IMR-90 (cell line): ENCODE measurements at regions not wholly inside any gene's neighbourhood (a gene's known extent, or its start where the extent isn't known, plus 50 kb on each side); places are given as distances from the start of the nearest gene placed in this dataset.

Experiments
- ATAC-seq: fragments of 200-7000 bp; cut with Tn5 transposase; 2 replicates; pipeline ENCODE4 v1.9.1; 2020; ENCODE audit warnings: low read depth, mild to moderate bottlenecking, moderate library complexity
- BruUV-seq: library from RNA; stranded (reverse); fragments of 400-500 nt; replicated peaks from 2 replicates; lab custom pipeline; 2021; lab: Mats Ljungman, UMichigan
- CTCF ChIA-PET: fragments of 300-600 bp; formaldehyde crosslinking; extraction: SDS; loops from one replicate; lab custom pipeline; 2021; ENCODE audit warnings: antibody characterized with exemption; lab: Yijun Ruan, JAX
- POLR2A ChIA-PET: fragments of 300-600 bp; sonication (Branson Sonifier 250); formaldehyde crosslinking; loops from one replicate; lab custom pipeline; 2022; ENCODE audit warnings: antibody characterized with exemption; ENCODE audit not compliant: unreplicated experiment; lab: Charles Lee
- DNase-seq: peaks from one replicate; pipeline ENCODE4 v3.0.0; 2013
- H2AFZ ChIP-seq: replicated peaks from 2 replicates; pipeline ENCODE3; 2013; ENCODE audit warnings: low read length, mild to moderate bottlenecking; ENCODE audit not compliant: poor library complexity
- H2AK5ac ChIP-seq: 2 replicates; pipeline ENCODE4 v1.6.1; 2013; ENCODE audit warnings: low read depth, low read length, inconsistent platforms
- H2AK9ac ChIP-seq: replicated peaks from 2 replicates; pipeline ENCODE3; 2013; ENCODE audit warnings: mild to moderate bottlenecking, low read depth, low read length, moderate library complexity; ENCODE audit not compliant: poor library complexity
- H2BK120ac ChIP-seq: 2 replicates; pipeline ENCODE4 v1.6.1; 2013; ENCODE audit warnings: low read depth, low read length, inconsistent platforms
- H2BK15ac ChIP-seq: 3 replicates; pipeline ENCODE4 v1.6.1; 2013; ENCODE audit warnings: low read depth, low read length, inconsistent platforms
- H2BK20ac ChIP-seq: 2 replicates; pipeline ENCODE4 v1.6.1; 2013; ENCODE audit warnings: low read depth, mild to moderate bottlenecking, inconsistent platforms, low read length, moderate library complexity
- H2BK5ac ChIP-seq: 2 replicates; pipeline ENCODE4 v1.6.1; 2013; ENCODE audit warnings: mild to moderate bottlenecking, low read depth, low read length, inconsistent platforms; ENCODE audit not compliant: poor library complexity, severe bottlenecking
- H3K14ac ChIP-seq: replicated peaks from 2 replicates; pipeline ENCODE4 v1.6.1; 2013; ENCODE audit warnings: low read depth, low read length, inconsistent platforms
- H3K18ac ChIP-seq: 2 replicates; pipeline ENCODE4 v1.6.1; 2013; ENCODE audit warnings: low read depth, low read length, control low read depth
- H3K23ac ChIP-seq: 2 replicates; pipeline ENCODE4 v1.6.1; 2013; ENCODE audit warnings: low read depth, low read length, inconsistent platforms
- H3K27ac ChIP-seq: 2 replicates; pipeline ENCODE4 v1.5.1; 2013; ENCODE audit warnings: mild to moderate bottlenecking, control low read depth, low read length; ENCODE audit not compliant: insufficient read depth
- H3K27me3 ChIP-seq: 2 replicates; pipeline ENCODE4 v1.6.1; 2013; ENCODE audit warnings: low read length; ENCODE audit not compliant: control insufficient read depth, insufficient read depth
- H3K36me3 ChIP-seq: 2 replicates; pipeline ENCODE4 v1.6.1; 2013; ENCODE audit warnings: low read length, mixed read lengths; ENCODE audit not compliant: control insufficient read depth, insufficient read depth
- H3K4ac ChIP-seq: 2 replicates; pipeline ENCODE4 v1.6.1; 2013; ENCODE audit warnings: low read depth, low read length, inconsistent platforms
- H3K4me1 ChIP-seq: 2 replicates; pipeline ENCODE4 v1.6.1; 2013; ENCODE audit warnings: low read length, mixed read lengths; ENCODE audit not compliant: control insufficient read depth, insufficient read depth
- H3K4me2 ChIP-seq: 2 replicates; pipeline ENCODE4 v1.6.1; 2013; ENCODE audit warnings: low read depth, mild to moderate bottlenecking, control low read depth, low read length, moderate library complexity
- H3K4me3 ChIP-seq: 2 replicates; pipeline ENCODE4 v1.5.1; 2013; ENCODE audit warnings: low read depth, mild to moderate bottlenecking, control low read depth, low read length, moderate library complexity; ENCODE audit not compliant: insufficient read depth
- H3K56ac ChIP-seq: 2 replicates; pipeline ENCODE4 v1.6.1; 2013; ENCODE audit warnings: low read length, inconsistent platforms; ENCODE audit not compliant: insufficient read depth; ENCODE audit errors: extremely low read depth
- H3K79me1 ChIP-seq, 2 experiments: 2 replicates each; pipeline ENCODE4 v1.6.1; 2013; ENCODE audit warnings: low read length in 2 of 2, inconsistent platforms in 1 of 2, low read depth in 1 of 2
- H3K9ac ChIP-seq: 2 replicates; pipeline ENCODE4 v1.6.1; 2013; ENCODE audit warnings: low read depth, low read length, control low read depth
- H3K9me1 ChIP-seq: 2 replicates; pipeline ENCODE4 v1.6.1; 2013; ENCODE audit warnings: low read length, inconsistent platforms; ENCODE audit not compliant: insufficient read depth
- H3K9me3 ChIP-seq: 2 replicates; pipeline ENCODE4 v1.6.1; 2013; ENCODE audit warnings: low read length; ENCODE audit not compliant: control insufficient read depth, insufficient read depth
- H4K20me1 ChIP-seq: 2 replicates; pipeline ENCODE4 v1.6.1; 2013; ENCODE audit warnings: low read length, inconsistent platforms; ENCODE audit not compliant: insufficient read depth
- H4K5ac ChIP-seq: 2 replicates; pipeline ENCODE4 v1.6.1; 2013; ENCODE audit warnings: mild to moderate bottlenecking, low read depth, low read length, control low read depth
- H4K8ac ChIP-seq, 2 experiments: 2 replicates each; pipeline ENCODE4 v1.6.1; 2013; ENCODE audit warnings: low read depth in 2 of 2, low read length in 2 of 2, control low read depth in 1 of 2, inconsistent platforms in 1 of 2
- H4K91ac ChIP-seq: 2 replicates; pipeline ENCODE4 v1.6.1; 2013; ENCODE audit warnings: low read depth, low read length, inconsistent platforms; ENCODE audit not compliant: insufficient read depth
- BHLHE40 ChIP-seq: fragments of 150-350 bp; IDR thresholded peaks from 2 replicates; pipeline ENCODE4 v1.6.1; 2016; ENCODE audit warnings: mild to moderate bottlenecking, low read depth, low read length
- CEBPB ChIP-seq: IDR thresholded peaks from 2 replicates; pipeline ENCODE4 v1.6.1; 2012; ENCODE audit warnings: low read depth, low read length, improper control_type of control experiment
- CHD1 ChIP-seq: IDR thresholded peaks from 2 replicates; pipeline ENCODE4 v1.6.1; 2012; ENCODE audit warnings: low read depth, low read length, improper control_type of control experiment
- ELK1 ChIP-seq: fragments of 150-350 bp; IDR thresholded peaks from 2 replicates; pipeline ENCODE4 v1.6.1; 2016; ENCODE audit warnings: low read depth, mild to moderate bottlenecking, low read length, moderate library complexity, borderline replicate concordance
- FOS ChIP-seq: fragments of 150-350 bp; IDR thresholded peaks from 2 replicates; pipeline ENCODE4 v1.6.1; 2016; ENCODE audit warnings: low read depth, low read length
- MAFK ChIP-seq: IDR thresholded peaks from 2 replicates; pipeline ENCODE4 v1.6.1; 2012; ENCODE audit warnings: low read depth, low read length, improper control_type of control experiment
- MAZ ChIP-seq: IDR thresholded peaks from 2 replicates; pipeline ENCODE4 v1.6.1; 2012; ENCODE audit warnings: low read depth, mild to moderate bottlenecking, low read length, improper control_type of control experiment, moderate library complexity, borderline replicate concordance
- MXI1 ChIP-seq: IDR thresholded peaks from 2 replicates; pipeline ENCODE4 v1.6.1; 2012; ENCODE audit warnings: low read depth, mild to moderate bottlenecking, low read length, moderate library complexity, borderline replicate concordance
- NFE2L2 ChIP-seq: fragments of 150-350 bp; IDR thresholded peaks from 2 replicates; pipeline ENCODE4 v1.6.1; 2016; ENCODE audit warnings: low read depth, mild to moderate bottlenecking, low read length
- POLR2A ChIP-seq: IDR thresholded peaks from 2 replicates; pipeline ENCODE4 v1.6.1; 2012; ENCODE audit warnings: mild to moderate bottlenecking, low read depth, low read length
- RAD21 ChIP-seq: IDR thresholded peaks from 2 replicates; pipeline ENCODE4 v1.6.1; 2012; ENCODE audit warnings: low read length, improper control_type of control experiment
- RCOR1 ChIP-seq: IDR thresholded peaks from 2 replicates; pipeline ENCODE4 v1.6.1; 2012; ENCODE audit warnings: mild to moderate bottlenecking, low read length, improper control_type of control experiment; ENCODE audit not compliant: insufficient replicate concordance
- RFX5 ChIP-seq: IDR thresholded peaks from 2 replicates; pipeline ENCODE4 v1.8.0; 2012; ENCODE audit warnings: low read depth, mild to moderate bottlenecking, low read length, moderate library complexity
- SMC3 ChIP-seq: fragments of 150-350 bp; IDR thresholded peaks from 2 replicates; pipeline ENCODE4 v1.6.1; 2016; ENCODE audit warnings: low read depth, mild to moderate bottlenecking, antibody characterized with exemption, low read length, moderate library complexity
- USF2 ChIP-seq: fragments of 150-350 bp; IDR thresholded peaks from 2 replicates; pipeline ENCODE4 v1.6.1; 2017; ENCODE audit warnings: mild to moderate bottlenecking, antibody characterized with exemption, low read length, low read depth
- WGBS, 2 experiments: methylation state at CpG; one replicate each; pipeline versions ENCODE4 v1.1.5 to v1.1.7; 2013; ENCODE audit warnings: missing lambda C conversion rate in 2 of 2; ENCODE audit not compliant: insufficient read length in 1 of 2; ENCODE audit errors: extremely low coverage in 2 of 2; 5-methylcytosine and 5-hydroxymethylcytosine counted together
- dilution Hi-C: fragments of 300-500 bp; cut with HindIII; formaldehyde crosslinking; loops from one replicate; pipeline ENCODE4 v1.14.3; 2018; ENCODE audit warnings: low sequenced_read_pairs; ENCODE audit not compliant: unreplicated experiment
- in situ Hi-C: fragments of 300-500 bp; cut with MboI; formaldehyde crosslinking; loops from 3 replicates; pipeline ENCODE4 v1.14.3; 2019; ENCODE audit warnings: low sequenced_read_pairs, inconsistent platforms, mixed read lengths
- intact Hi-C: fragments of 100-400 bp; cut with micrococcal nuclease; formaldehyde crosslinking; loops from 2 replicates; pipeline ENCODE4 v1.10.0; 2022
- TF ChIP-seq, protein P1 (sequence below): conservative IDR thresholded peaks from 2 replicates; pipeline ENCODE4 v1.5.1; 2012; ENCODE audit warnings: mild to moderate bottlenecking, low read depth, low read length, improper control_type of control experiment

DNA sequence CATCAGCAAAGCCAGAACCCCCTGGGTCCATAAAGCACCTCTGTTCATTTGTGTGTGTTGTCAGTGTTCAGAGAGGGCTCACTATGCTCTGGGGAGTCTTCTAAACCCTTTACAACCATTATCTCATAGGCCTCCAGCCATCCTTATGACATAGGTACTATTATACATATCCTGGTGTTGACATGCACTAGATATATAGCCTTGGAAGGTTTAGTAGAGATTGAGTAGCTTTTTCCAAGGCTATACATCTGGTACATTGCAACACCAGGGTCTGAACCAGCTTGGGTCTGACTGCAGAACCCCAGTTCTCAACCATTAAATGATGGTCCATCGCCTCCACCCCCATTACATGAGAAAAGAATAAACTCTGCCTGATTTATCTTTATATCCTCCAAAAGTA is 253.6 kb upstream of the MKLN1 start:
- no CpG with 5 or more reads among the region's 1 CpG for WGBS, 2 experiments
- peaks cover 34% of the 10 kb centered on the region for H4K20me1 ChIP-seq
- H3K9me3 ChIP-seq: no peaks in the 10 kb centered on the region
- no peak overlapping the region for H3K4me3 ChIP-seq
- no peak overlapping the region for H4K5ac ChIP-seq
- peaks cover 4% of the 10 kb centered on the region for H3K9me1 ChIP-seq
- no peak overlapping the region for H3K4me2 ChIP-seq
- ChIA-PET POLR2A (no interaction called here), CTCF (interaction anchor here (0.5 kb wide), 1 partner anchor 380 kb away, joined by 3 read pairs; no protein-coding TSS in a partner anchor)
- in situ Hi-C loops: loop anchor here (10.0 kb wide), 1 partner anchor 351 kb away; no protein-coding TSS in a partner anchor
- no peak overlapping the region for H2BK120ac ChIP-seq
- no peak overlapping the region for H2BK15ac ChIP-seq
- peaks cover 11 to 62% of the 10 kb centered on the region in 2 experiments for H3K79me1 ChIP-seq
- peaks cover 8% of the 10 kb centered on the region for H3K36me3 ChIP-seq
- H4K91ac ChIP-seq: no peak overlapping the region
- dilution Hi-C loops: no loop called here
- H3K56ac ChIP-seq: no peak overlapping the region
- H2AK9ac ChIP-seq: no peak overlapping the region
- BruUV-seq: no TSS peak
- no peak overlapping the region for H3K14ac ChIP-seq
- H2AFZ ChIP-seq: no peak overlapping the region
- no peak overlapping the region for H2BK5ac ChIP-seq
- intact Hi-C loops: no loop called here
- no peak for ATAC-seq
- no peak overlapping the region for H2AK5ac ChIP-seq
- no peak overlapping the region for H3K4ac ChIP-seq
- no peak for TF ChIP-seq CHD1
- TF ChIP-seq SMC3: no peak
- TF ChIP-seq ELK1: no peak
- TF ChIP-seq RCOR1: no peak
- no peak for TF ChIP-seq MAFK
- TF ChIP-seq NFE2L2: no peak
- TF ChIP-seq RFX5: no peak
- TF ChIP-seq, protein P1, sequence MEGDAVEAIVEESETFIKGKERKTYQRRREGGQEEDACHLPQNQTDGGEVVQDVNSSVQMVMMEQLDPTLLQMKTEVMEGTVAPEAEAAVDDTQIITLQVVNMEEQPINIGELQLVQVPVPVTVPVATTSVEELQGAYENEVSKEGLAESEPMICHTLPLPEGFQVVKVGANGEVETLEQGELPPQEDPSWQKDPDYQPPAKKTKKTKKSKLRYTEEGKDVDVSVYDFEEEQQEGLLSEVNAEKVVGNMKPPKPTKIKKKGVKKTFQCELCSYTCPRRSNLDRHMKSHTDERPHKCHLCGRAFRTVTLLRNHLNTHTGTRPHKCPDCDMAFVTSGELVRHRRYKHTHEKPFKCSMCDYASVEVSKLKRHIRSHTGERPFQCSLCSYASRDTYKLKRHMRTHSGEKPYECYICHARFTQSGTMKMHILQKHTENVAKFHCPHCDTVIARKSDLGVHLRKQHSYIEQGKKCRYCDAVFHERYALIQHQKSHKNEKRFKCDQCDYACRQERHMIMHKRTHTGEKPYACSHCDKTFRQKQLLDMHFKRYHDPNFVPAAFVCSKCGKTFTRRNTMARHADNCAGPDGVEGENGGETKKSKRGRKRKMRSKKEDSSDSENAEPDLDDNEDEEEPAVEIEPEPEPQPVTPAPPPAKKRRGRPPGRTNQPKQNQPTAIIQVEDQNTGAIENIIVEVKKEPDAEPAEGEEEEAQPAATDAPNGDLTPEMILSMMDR: no peak
- no peak for TF ChIP-seq MXI1
- TF ChIP-seq CEBPB: no peak
- no peak for TF ChIP-seq MAZ
- TF ChIP-seq FOS: no peak
- TF ChIP-seq BHLHE40: no peak
- TF ChIP-seq USF2: no peak
- TF ChIP-seq RAD21: no peak
- no peak for TF ChIP-seq POLR2A
- H2BK20ac ChIP-seq: no peak overlapping the region
- peaks cover 17% of the 10 kb centered on the region for H3K4me1 ChIP-seq
- H3K9ac ChIP-seq: no peak overlapping the region
- H3K18ac ChIP-seq: no peak overlapping the region
- no peaks in the 10 kb centered on the region for H3K27me3 ChIP-seq
- DNase-seq: no peak
- H4K8ac ChIP-seq: no peak overlapping the region
- no peak overlapping the region; the same call in 1 of the 2 replicates for H3K23ac ChIP-seq
- no peak overlapping the region for H3K27ac ChIP-seq
